SU-DHL-6 (cell line): ENCODE measurements at regions not wholly inside any gene's neighbourhood (a gene's known extent, or its start where the extent isn't known, plus 50 kb on each side); places are given as distances from the start of the nearest gene placed in this dataset.
A peak's percentile ranks its signal among the peaks of the same experiment; 100 is the strongest.

ENCODE experiments used
- H2AFZ ChIP-seq: fragments of 200-600 bp; sonication (generic); 2 replicates; pipeline ENCODE4 v1.6.1; 2014; ENCODE audit warnings: low read depth, mild to moderate bottlenecking, moderate library complexity, mixed read lengths, antibody characterized with exemption, low read length; ENCODE audit not compliant: severe bottlenecking
- H3F3A ChIP-seq: fragments of 200-600 bp; shearing (Covaris generic); 2 replicates; pipeline ENCODE4 v1.6.0; 2016; ENCODE audit warnings: antibody characterized with exemption, mild to moderate bottlenecking; ENCODE audit not compliant: insufficient read depth
- H3K27ac ChIP-seq: fragments of 200-600 bp; sonication (generic); 2 replicates; pipeline ENCODE4 v1.5.1; 2016; ENCODE audit warnings: low read depth, mild to moderate bottlenecking, low read length, moderate library complexity, mixed read lengths
- H3K27me3 ChIP-seq: fragments of 200-600 bp; sonication (generic), shearing (Covaris generic); 2 replicates; pipeline ENCODE4 v1.6.0; 2014; ENCODE audit warnings: mild to moderate bottlenecking, low read length
- H3K36me3 ChIP-seq: fragments of 200-600 bp; sonication (generic); 2 replicates; pipeline ENCODE4 v1.6.1; 2014; ENCODE audit warnings: mild to moderate bottlenecking, low read length, mixed read lengths
- H3K4me2 ChIP-seq: fragments of 300-600, 200-600 bp; shearing (Covaris generic), sonication (generic); 2 replicates; pipeline ENCODE4 v1.6.0; 2014; ENCODE audit warnings: low read length, low read depth, mild to moderate bottlenecking; ENCODE audit not compliant: poor library complexity, severe bottlenecking
- H3K4me3 ChIP-seq: fragments of 200-600 bp; sonication (generic); 2 replicates; pipeline ENCODE4 v1.5.1; 2014; ENCODE audit warnings: antibody characterized with exemption, low read length, mild to moderate bottlenecking, mixed read lengths; ENCODE audit not compliant: insufficient read depth, poor library complexity, severe bottlenecking
- H3K79me2 ChIP-seq: fragments of 200-600 bp; sonication (generic); 2 replicates; pipeline ENCODE4 v1.6.1; 2014; ENCODE audit warnings: mild to moderate bottlenecking, low read length, moderate library complexity; ENCODE audit not compliant: insufficient read depth
- H3K9ac ChIP-seq: fragments of 200-600 bp; sonication (generic); 2 replicates; pipeline ENCODE4 v1.7.0; 2014; ENCODE audit warnings: mild to moderate bottlenecking, low read length
- H3K9me2 ChIP-seq: fragments of 200-600 bp; sonication (generic); replicated peaks from 2 replicates; pipeline ENCODE4 v1.6.1; 2014; ENCODE audit warnings: low read length; ENCODE audit not compliant: insufficient read depth
- H3K9me3 ChIP-seq: fragments of 200-600 bp; sonication (generic); 2 replicates; pipeline ENCODE4 v1.6.1; 2014; ENCODE audit warnings: low read length, mixed read lengths; ENCODE audit not compliant: insufficient read depth
- H4K20me1 ChIP-seq: fragments of 200-600 bp; sonication (generic); 2 replicates; pipeline ENCODE4 v1.6.1; 2014; ENCODE audit warnings: low read depth, mild to moderate bottlenecking, antibody characterized with exemption, low read length, moderate library complexity, mixed read lengths
- EZH2phosphoT487 ChIP-seq: fragments of 200-600 bp; sonication (generic), shearing (Covaris generic); conservative IDR thresholded peaks from 2 replicates; pipeline ENCODE4 v1.6.1; 2018; ENCODE audit warnings: mild to moderate bottlenecking, antibody characterized with exemption, low read length, moderate library complexity, mixed read lengths
- TF ChIP-seq, protein P1 (sequence below): fragments of 200-600 bp; sonication (generic); IDR thresholded peaks from one replicate; pipeline ENCODE4 v1.5.1; 2017; ENCODE audit warnings: antibody characterized with exemption, mild to moderate bottlenecking, low read length, moderate library complexity; ENCODE audit not compliant: insufficient read depth, poor library complexity, severe bottlenecking

DNA sequence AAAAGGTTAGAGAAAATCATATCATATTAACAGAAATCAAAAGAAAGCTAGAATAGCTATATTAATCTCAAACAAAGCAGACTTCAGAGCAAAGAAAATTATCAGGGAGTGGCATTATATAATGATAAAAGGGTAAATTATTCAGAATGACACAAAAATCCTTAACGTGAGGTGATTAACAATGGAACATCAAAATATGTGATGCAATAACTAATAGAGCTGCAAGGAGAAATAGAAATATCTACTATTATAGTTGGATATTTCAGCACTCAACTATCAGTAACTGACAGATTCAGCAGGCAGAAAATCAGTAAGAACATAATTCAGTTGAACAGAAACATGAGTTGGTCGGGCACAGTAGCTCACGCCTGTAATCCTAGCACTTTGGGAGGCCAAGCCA is 275.1 kb upstream of the FSIP2 start:
- H3K9me2 ChIP-seq = no peaks in the 10 kb centered on the region
- peak overlapping the region; percentile 34 for H2AFZ ChIP-seq
- H3F3A ChIP-seq = no peaks in the 10 kb centered on the region
- no peaks in the 10 kb centered on the region for H3K36me3 ChIP-seq
- no peak overlapping the region for H3K9ac ChIP-seq
- H3K27me3 ChIP-seq = no peaks in the 10 kb centered on the region
- H3K9me3 ChIP-seq = peaks cover 3% of the 10 kb centered on the region; the same call in 1 of the 2 replicates
- no peak overlapping the region for H3K27ac ChIP-seq
- H3K4me2 ChIP-seq = no peak overlapping the region
- no peak for TF ChIP-seq EZH2phosphoT487
- TF ChIP-seq, protein P1, sequence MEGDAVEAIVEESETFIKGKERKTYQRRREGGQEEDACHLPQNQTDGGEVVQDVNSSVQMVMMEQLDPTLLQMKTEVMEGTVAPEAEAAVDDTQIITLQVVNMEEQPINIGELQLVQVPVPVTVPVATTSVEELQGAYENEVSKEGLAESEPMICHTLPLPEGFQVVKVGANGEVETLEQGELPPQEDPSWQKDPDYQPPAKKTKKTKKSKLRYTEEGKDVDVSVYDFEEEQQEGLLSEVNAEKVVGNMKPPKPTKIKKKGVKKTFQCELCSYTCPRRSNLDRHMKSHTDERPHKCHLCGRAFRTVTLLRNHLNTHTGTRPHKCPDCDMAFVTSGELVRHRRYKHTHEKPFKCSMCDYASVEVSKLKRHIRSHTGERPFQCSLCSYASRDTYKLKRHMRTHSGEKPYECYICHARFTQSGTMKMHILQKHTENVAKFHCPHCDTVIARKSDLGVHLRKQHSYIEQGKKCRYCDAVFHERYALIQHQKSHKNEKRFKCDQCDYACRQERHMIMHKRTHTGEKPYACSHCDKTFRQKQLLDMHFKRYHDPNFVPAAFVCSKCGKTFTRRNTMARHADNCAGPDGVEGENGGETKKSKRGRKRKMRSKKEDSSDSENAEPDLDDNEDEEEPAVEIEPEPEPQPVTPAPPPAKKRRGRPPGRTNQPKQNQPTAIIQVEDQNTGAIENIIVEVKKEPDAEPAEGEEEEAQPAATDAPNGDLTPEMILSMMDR = no peak
- H4K20me1 ChIP-seq = no peaks in the 10 kb centered on the region
- H3K79me2 ChIP-seq = no peaks in the 10 kb centered on the region
- H3K4me3 ChIP-seq = no peak overlapping the region

DNA sequence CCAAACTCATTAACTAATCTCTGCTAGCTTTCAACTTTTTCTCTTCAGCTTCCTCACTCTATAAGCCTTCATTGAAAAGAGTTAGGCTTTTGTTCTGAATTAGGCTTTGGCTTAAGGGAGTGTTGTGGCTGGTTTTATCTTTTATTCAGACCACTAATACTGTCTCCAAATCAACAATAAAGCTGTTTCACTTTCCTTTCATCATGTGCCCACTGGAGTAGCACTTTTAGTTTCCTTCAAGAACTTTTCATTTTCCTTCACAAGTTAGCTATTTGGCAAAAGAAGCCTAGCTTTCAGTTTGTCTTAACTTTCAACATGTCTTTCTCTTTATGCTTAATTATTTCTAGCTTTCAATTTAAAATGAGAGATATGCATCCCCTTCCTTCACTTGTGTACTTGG is 271.7 kb upstream of the FSIP2 start:
- H3F3A ChIP-seq = no peaks in the 10 kb centered on the region
- peaks cover 3% of the 10 kb centered on the region; the same call in 1 of the 2 replicates for H3K9me3 ChIP-seq
- H3K9ac ChIP-seq = no peak overlapping the region
- no peaks in the 10 kb centered on the region for H4K20me1 ChIP-seq
- peak overlapping the region; percentile 34 for H2AFZ ChIP-seq
- no peaks in the 10 kb centered on the region for H3K27me3 ChIP-seq
- no peaks in the 10 kb centered on the region for H3K36me3 ChIP-seq
- TF ChIP-seq EZH2phosphoT487 = no peak
- TF ChIP-seq, protein P1 = no peak
- no peaks in the 10 kb centered on the region for H3K79me2 ChIP-seq
- H3K27ac ChIP-seq = no peak overlapping the region
- H3K9me2 ChIP-seq = no peaks in the 10 kb centered on the region
- no peak overlapping the region for H3K4me3 ChIP-seq
- H3K4me2 ChIP-seq = no peak overlapping the region

DNA sequence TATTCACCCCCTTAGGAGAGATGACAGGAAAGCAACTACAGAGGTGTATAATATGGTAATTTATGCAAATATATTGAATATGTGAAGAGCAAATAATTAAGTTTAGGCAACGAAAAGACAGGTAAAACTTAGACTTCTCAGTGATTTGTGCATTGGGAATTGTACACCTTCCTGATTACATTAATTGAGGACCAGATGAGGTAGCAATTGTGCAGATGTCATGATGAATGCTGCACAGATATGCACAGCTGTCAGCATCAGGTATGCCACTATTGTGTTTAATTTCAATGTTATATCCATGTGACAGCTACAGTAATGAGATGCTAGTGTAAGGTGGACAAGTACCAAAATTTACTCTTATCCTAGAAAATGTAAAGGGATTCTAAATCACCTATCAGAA is 267.2 kb upstream of the FSIP2 start:
- no peak overlapping the region for H3K9ac ChIP-seq
- H3K9me2 ChIP-seq = no peaks in the 10 kb centered on the region
- no peak overlapping the region for H3K4me3 ChIP-seq
- no peaks in the 10 kb centered on the region for H4K20me1 ChIP-seq
- H3K9me3 ChIP-seq = peaks cover 7% of the 10 kb centered on the region; the same call in 1 of the 2 replicates
- no peaks in the 10 kb centered on the region for H3K36me3 ChIP-seq
- no peak overlapping the region for H3K27ac ChIP-seq
- no peaks in the 10 kb centered on the region for H3F3A ChIP-seq
- no peak overlapping the region for H3K4me2 ChIP-seq
- no peaks in the 10 kb centered on the region for H3K79me2 ChIP-seq
- H2AFZ ChIP-seq = no peak overlapping the region
- TF ChIP-seq, protein P1 = no peak
- TF ChIP-seq EZH2phosphoT487 = no peak
- no peaks in the 10 kb centered on the region for H3K27me3 ChIP-seq

DNA sequence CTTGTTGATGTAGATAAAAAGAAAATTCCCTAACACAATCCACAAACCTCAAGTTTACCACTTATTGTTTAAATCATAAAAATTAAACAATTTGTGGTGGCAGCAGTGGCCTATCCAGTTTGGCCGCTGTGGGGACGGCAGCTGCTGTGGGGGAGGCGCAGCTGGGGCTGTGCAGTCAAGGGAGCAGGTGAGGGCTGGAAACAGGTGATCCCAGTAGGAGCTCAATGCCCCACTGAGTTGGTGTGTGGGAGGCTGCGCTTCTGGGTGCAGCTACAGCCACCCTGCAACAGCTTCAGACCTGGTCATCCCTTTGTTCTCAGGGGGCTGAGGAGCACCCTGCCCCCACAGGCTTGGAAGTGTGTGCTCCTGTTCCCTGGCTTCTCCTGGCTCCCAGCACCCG is 266.0 kb upstream of the FSIP2 start:
- Histone ChIP-seq H3K79me2 (no peaks in the 10 kb centered on the region), H3K9ac (no peak overlapping the region), H2AFZ (peak overlapping the region; percentile 8), H3K27me3 (no peaks in the 10 kb centered on the region), H3K27ac (no peak overlapping the region), H3K4me3 (no peak overlapping the region), H3F3A (no peaks in the 10 kb centered on the region), H3K9me3 (peaks cover 7% of the 10 kb centered on the region; the same call in 1 of the 2 replicates), H3K36me3 (no peaks in the 10 kb centered on the region), H3K9me2 (no peaks in the 10 kb centered on the region), H4K20me1 (no peaks in the 10 kb centered on the region), H3K4me2 (no peak overlapping the region)
- TF ChIP-seq, protein P1 = no peak
- TF ChIP-seq EZH2phosphoT487 = no peak
